ENCODE measurements at regions not wholly inside any gene's neighbourhood (a gene's known extent, or its start where the extent isn't known, plus 50 kb on each side); places are given as distances from the start of the nearest gene placed in this dataset.

DNA sequence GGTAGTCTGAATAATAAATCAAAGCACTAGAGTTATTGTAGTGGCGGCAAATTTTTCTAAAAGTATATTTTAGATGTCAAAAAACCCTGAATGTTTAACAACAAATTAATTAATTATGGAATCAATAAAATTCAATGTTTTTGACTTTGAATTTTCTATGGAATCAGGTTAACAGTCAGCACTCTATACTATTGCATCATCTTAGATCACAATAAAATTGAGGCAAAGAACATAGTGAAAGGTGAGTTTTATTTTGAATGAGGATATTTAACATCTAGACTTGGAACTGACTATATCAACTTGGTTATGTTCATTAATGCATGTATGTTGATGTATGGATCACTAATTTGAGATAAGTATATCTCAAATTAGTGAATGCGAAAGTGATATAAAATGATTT is 148.5 kb downstream of the TNFSF18 start:
- TF ChIP-seq, protein P1, sequence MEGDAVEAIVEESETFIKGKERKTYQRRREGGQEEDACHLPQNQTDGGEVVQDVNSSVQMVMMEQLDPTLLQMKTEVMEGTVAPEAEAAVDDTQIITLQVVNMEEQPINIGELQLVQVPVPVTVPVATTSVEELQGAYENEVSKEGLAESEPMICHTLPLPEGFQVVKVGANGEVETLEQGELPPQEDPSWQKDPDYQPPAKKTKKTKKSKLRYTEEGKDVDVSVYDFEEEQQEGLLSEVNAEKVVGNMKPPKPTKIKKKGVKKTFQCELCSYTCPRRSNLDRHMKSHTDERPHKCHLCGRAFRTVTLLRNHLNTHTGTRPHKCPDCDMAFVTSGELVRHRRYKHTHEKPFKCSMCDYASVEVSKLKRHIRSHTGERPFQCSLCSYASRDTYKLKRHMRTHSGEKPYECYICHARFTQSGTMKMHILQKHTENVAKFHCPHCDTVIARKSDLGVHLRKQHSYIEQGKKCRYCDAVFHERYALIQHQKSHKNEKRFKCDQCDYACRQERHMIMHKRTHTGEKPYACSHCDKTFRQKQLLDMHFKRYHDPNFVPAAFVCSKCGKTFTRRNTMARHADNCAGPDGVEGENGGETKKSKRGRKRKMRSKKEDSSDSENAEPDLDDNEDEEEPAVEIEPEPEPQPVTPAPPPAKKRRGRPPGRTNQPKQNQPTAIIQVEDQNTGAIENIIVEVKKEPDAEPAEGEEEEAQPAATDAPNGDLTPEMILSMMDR (IDR thresholded peaks at IDR 0.05) = no peak
- TF ChIP-seq POLR2A (IDR thresholded peaks at IDR 0.05) = no peak
- TF ChIP-seq POLR2AphosphoS5 (IDR thresholded peaks at IDR 0.05) = no peak
- TF ChIP-seq EP300 (IDR thresholded peaks at IDR 0.05) = no peak

Data from stomach (tissue), 4 donors.